Kidney (tissue), 13 donors: ENCODE measurements at regions not wholly inside any gene's neighbourhood (a gene's known extent, or its start where the extent isn't known, plus 50 kb on each side); places are given as distances from the start of the nearest gene placed in this dataset.

Experiments
- DNase-seq, 5 donors: peaks; one replicate each; pipeline ENCODE4 v3.0.0-alpha.2; 2013 to 2020
- FAIRE-seq: peaks from 2 replicates; lab custom pipeline; 2012; peaks lifted over from hg19 to GRCh38; lab: Jason Lieb, UNC
- H3K27ac ChIP-seq, 2 donors: one replicate each; pipeline ENCODE4 v1.7.0; 2013; ENCODE audit warnings: low read depth in 2 of 2, low read length in 2 of 2, inconsistent platforms in 1 of 2
- H3K27me3 ChIP-seq: one replicate; pipeline ENCODE4 v1.7.1; 2013; ENCODE audit warnings: low read length, inconsistent platforms; ENCODE audit not compliant: control insufficient read depth, insufficient read depth
- H3K36me3 ChIP-seq, 3 donors: one replicate each; pipeline versions ENCODE4 v1.7.0 to v1.7.1; 2013; ENCODE audit warnings: low read length in 3 of 3, control low read depth in 1 of 3, inconsistent platforms in 1 of 3; ENCODE audit not compliant: insufficient read depth in 3 of 3, control insufficient read depth in 2 of 3
- H3K4me1 ChIP-seq, 3 donors: one replicate each; pipeline versions ENCODE4 v1.7.0 to v1.7.1; 2013; ENCODE audit warnings: low read length in 3 of 3, inconsistent platforms in 1 of 3, low read depth in 1 of 3; ENCODE audit not compliant: control insufficient read depth in 2 of 3, insufficient read depth in 2 of 3
- H3K4me3 ChIP-seq, 3 donors: one replicate each; pipeline versions ENCODE4 v1.7.0 to v1.8.1; 2013; ENCODE audit warnings: low read length in 3 of 3, control low read depth in 1 of 3, inconsistent platforms in 1 of 3
- H3K9ac ChIP-seq, 3 donors: one replicate each; pipeline versions ENCODE4 v1.7.0 to v1.7.1; 2013; ENCODE audit warnings: low read length in 3 of 3, control low read depth in 1 of 3, inconsistent platforms in 1 of 3
- H3K9me3 ChIP-seq, 3 donors: one replicate each; pipeline versions ENCODE4 v1.7.0 to v1.7.1; 2013; ENCODE audit warnings: low read length in 3 of 3, control low read depth in 1 of 3, inconsistent platforms in 1 of 3; ENCODE audit not compliant: control insufficient read depth in 2 of 3, insufficient read depth in 1 of 3
- CTCF ChIP-seq: IDR thresholded peaks from 3 replicates; pipeline ENCODE4 v1.5.1; 2012; ENCODE audit warnings: mild to moderate bottlenecking, moderate library complexity, borderline replicate concordance; ENCODE audit not compliant: insufficient read depth; ENCODE audit errors: extremely low read depth
- intact Hi-C: fragments of 100-400 bp; cut with DNase I; formaldehyde crosslinking; loops from one replicate; pipeline ENCODE4 v1.11.1; 2022
- donor health status: control.
- donor health status: control.
- donor health status: control.
- donor health status: control.
- donor health status: control.
- donor health status: DM: yes; HTN: yes; CAD: no.
- donor health status: Normal renal cell carcinoma (clear cell type).

- FAIRE-seq (no peak), DNase-seq (no peak)
- no peak overlapping the region for H3K9ac ChIP-seq
- no peaks in the 10 kb centered on the region for H3K36me3 ChIP-seq
- H3K27ac ChIP-seq = no peak overlapping the region
- H3K4me1 ChIP-seq = no peaks in the 10 kb centered on the region
- no peak for TF ChIP-seq CTCF
- intact Hi-C loops = no loop called here
- H3K9me3 ChIP-seq = no peaks in the 10 kb centered on the region
- no peaks in the 10 kb centered on the region for H3K27me3 ChIP-seq
- no peak overlapping the region for H3K4me3 ChIP-seq
Observed at GRCh38 chr13:85379433-85379832, 419.8 kb downstream of the SLITRK6 start.

GRCh38 chr13:85377783-85378182 lies 421.4 kb downstream of the SLITRK6 start:
- intact Hi-C loops = no loop called here
- H3K4me1 ChIP-seq = no peaks in the 10 kb centered on the region
- no peaks in the 10 kb centered on the region for H3K36me3 ChIP-seq
- DNase-seq (no peak), FAIRE-seq (no peak)
- H3K4me3 ChIP-seq = no peak overlapping the region
- TF ChIP-seq CTCF = no peak
- no peak overlapping the region for H3K27ac ChIP-seq
- H3K9me3 ChIP-seq = no peaks in the 10 kb centered on the region
- H3K27me3 ChIP-seq = no peaks in the 10 kb centered on the region
- no peak overlapping the region for H3K9ac ChIP-seq

- no peak for FAIRE-seq
- H3K4me3 ChIP-seq = no peak overlapping the region
- no peak for TF ChIP-seq CTCF
- H3K27me3 ChIP-seq = no peaks in the 10 kb centered on the region
- no peak overlapping the region for H3K27ac ChIP-seq
- no peak overlapping the region for H3K9ac ChIP-seq
- no peaks in the 10 kb centered on the region for H3K36me3 ChIP-seq
- H3K9me3 ChIP-seq = no peaks in the 10 kb centered on the region
- no peak for DNase-seq
- intact Hi-C loops = no loop called here
- no peaks in the 10 kb centered on the region for H3K4me1 ChIP-seq
Observed at GRCh38 chr13:85373322-85373721, 425.9 kb downstream of the SLITRK6 start.

- DNase-seq (no peak), FAIRE-seq (no peak)
- no peaks in the 10 kb centered on the region for H3K9me3 ChIP-seq
- no peaks in the 10 kb centered on the region for H3K27me3 ChIP-seq
- no peak overlapping the region for H3K4me3 ChIP-seq
- H3K4me1 ChIP-seq = no peaks in the 10 kb centered on the region
- H3K36me3 ChIP-seq = no peaks in the 10 kb centered on the region
- TF ChIP-seq CTCF = no peak
- intact Hi-C loops = no loop called here
- no peak overlapping the region for H3K9ac ChIP-seq
- no peak overlapping the region for H3K27ac ChIP-seq
Observed at GRCh38 chr13:85371254-85371653, 428.0 kb downstream of the SLITRK6 start.
